Tongue (tissue), 1 donor: ENCODE measurements at regions not wholly inside any gene's neighbourhood (a gene's known extent, or its start where the extent isn't known, plus 50 kb on each side); places are given as distances from the start of the nearest gene placed in this dataset.
A peak's percentile ranks its signal among the peaks of the same experiment; 100 is the strongest.
"Not testable (repeated sequence)": the region's sequence is repeated elsewhere in the genome, so short reads cannot be mapped to it uniquely, and the experiment has no call there.

Source experiments
- DNase-seq: peaks from one replicate; pipeline ENCODE4 v3.0.0-alpha.2; 2015

GRCh38 chr1:29795965-29796364 is 559.6 kb downstream of the PTPRU start:
- DNase-seq, result not testable (repeated sequence)

GRCh38 chr1:29793653-29794348 is 557.5 kb downstream of the PTPRU start:
- no peak for DNase-seq

GRCh38 chr1:29793101-29793546 is 556.8 kb downstream of the PTPRU start:
- peak; percentile 94 for DNase-seq

- DNase-seq, result no peak
Observed at GRCh38 chr1:29789910-29790247, 553.6 kb downstream of the PTPRU start.

- no peak for DNase-seq
Observed at GRCh38 chr1:29789221-29789909, 553.0 kb downstream of the PTPRU start.

GRCh38 chr1:29786791-29787732 is 550.7 kb downstream of the PTPRU start:
- no peak for DNase-seq

GRCh38 chr1:29786195-29786594 is 549.9 kb downstream of the PTPRU start:
- DNase-seq, result no peak

GRCh38 chr1:29785554-29785953 is 549.2 kb downstream of the PTPRU start:
- no peak for DNase-seq

GRCh38 chr1:29785137-29785527 is 548.8 kb downstream of the PTPRU start:
- no peak for DNase-seq

GRCh38 chr1:29784276-29785136 is 548.2 kb downstream of the PTPRU start:
- DNase-seq, result no peak

GRCh38 chr1:29783508-29784275 is 547.4 kb downstream of the PTPRU start:
- no peak for DNase-seq

GRCh38 chr1:29782846-29783507 is 546.7 kb downstream of the PTPRU start:
- no peak for DNase-seq

GRCh38 chr1:29779146-29779545 is 542.8 kb downstream of the PTPRU start:
- DNase-seq, result no peak

- DNase-seq, result no peak
Observed at GRCh38 chr1:29777522-29777921, 541.2 kb downstream of the PTPRU start.

- no peak for DNase-seq
Observed at GRCh38 chr1:29774355-29774754, 538.0 kb downstream of the PTPRU start.

GRCh38 chr1:29772584-29773100 is 536.3 kb downstream of the PTPRU start:
- DNase-seq, result no peak

- no peak for DNase-seq
Observed at GRCh38 chr1:29767769-29768425, 531.6 kb downstream of the PTPRU start.

GRCh38 chr1:29767088-29767685 is 530.9 kb downstream of the PTPRU start:
- DNase-seq, result no peak

GRCh38 chr1:29762635-29763034 is 526.3 kb downstream of the PTPRU start:
- no peak for DNase-seq
